ENCODE measurements at regions not wholly inside any gene's neighbourhood (a gene's known extent, or its start where the extent isn't known, plus 50 kb on each side); places are given as distances from the start of the nearest gene placed in this dataset.

GRCh38 chr3:5427021-5427420 is 239.5 kb downstream of the EDEM1 start:
- TF ChIP-seq CTCF (IDR thresholded peaks at IDR 0.05): no peak
- no peak for TF ChIP-seq POLR2A (IDR thresholded peaks at IDR 0.05; ENCODE audit: low read length)
- TF ChIP-seq HOXA7 (CRISPR knock-in tag; IDR thresholded peaks at IDR 0.05): no peak
- no peak for TF ChIP-seq SMC3 (IDR thresholded peaks at IDR 0.05)
- no peak for TF ChIP-seq CHD4 (IDR thresholded peaks at IDR 0.05; ENCODE audit: borderline replicate concordance)
- no peak for TF ChIP-seq CEBPB (IDR thresholded peaks at IDR 0.05)
- no peak for TF ChIP-seq EHMT2 (IDR thresholded peaks at IDR 0.05; ENCODE audit: low read depth)
- no peak for TF ChIP-seq ZFP36 (IDR thresholded peaks at IDR 0.05; ENCODE audit: borderline replicate concordance, partially characterized antibody)
- no peak for TF ChIP-seq EP300 (IDR thresholded peaks at IDR 0.05)

Measured in A549 (cell line).